ENCODE measurements at regions not wholly inside any gene's neighbourhood (a gene's known extent, or its start where the extent isn't known, plus 50 kb on each side); places are given as distances from the start of the nearest gene placed in this dataset.
"Not testable (repeated sequence)": the region's sequence is repeated elsewhere in the genome, so short reads cannot be mapped to it uniquely, and the experiment has no call there.

GRCh38 chr14:97029800-97030199 lies 232.6 kb downstream of the VRK1 start:
- DNase-seq (ENCODE audit: low spot score), result no peak

DNA sequence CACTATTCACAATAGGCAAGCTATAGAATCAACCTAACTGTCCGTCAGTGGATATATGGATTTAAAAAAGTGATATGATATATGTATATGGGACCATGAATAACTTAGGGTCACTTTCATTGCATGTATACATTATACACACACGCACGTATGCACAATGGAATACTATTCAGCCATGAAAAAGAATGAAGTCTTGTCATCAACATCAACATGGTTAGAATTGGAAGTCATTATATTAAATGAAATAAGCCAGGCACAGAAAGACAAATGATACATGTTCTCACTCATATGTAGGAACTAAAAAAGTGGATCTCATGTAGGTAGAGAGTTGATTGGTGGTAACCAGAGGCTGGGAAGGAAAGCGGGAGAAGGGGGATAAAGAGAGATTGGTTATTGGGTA lies 234.3 kb downstream of the VRK1 start:
- no peak for DNase-seq (ENCODE audit: low spot score)

DNA sequence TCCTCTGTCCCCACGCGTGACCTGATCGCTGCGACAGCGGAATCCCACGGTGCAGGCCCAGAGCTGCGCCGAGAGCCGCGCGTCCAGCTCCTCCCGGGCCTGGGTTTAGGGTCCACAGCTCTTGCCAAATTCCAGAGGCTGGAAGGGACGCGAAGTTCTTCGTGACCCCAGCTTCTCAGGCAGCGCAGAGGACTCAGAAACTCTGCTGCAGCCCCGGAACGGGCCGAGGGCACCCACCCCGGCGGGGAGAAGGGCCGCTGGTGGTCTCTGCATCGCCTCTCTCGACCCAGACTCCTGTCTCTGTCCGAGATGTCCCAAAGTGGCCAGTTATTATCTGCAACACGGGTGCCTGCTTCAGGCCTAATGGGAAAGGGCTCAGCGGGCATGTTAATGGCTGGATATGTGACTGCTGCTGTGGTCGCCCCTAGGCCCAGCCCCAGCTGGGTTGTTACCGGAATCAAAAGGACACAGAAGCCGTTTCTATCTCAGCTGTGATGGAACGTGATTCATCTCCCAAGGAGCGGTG lies 236.4 kb downstream of the VRK1 start:
- DNase-seq (ENCODE audit: low spot score), result no peak

GRCh38 chr14:97036086-97036852 lies 239.1 kb downstream of the VRK1 start:
- DNase-seq (ENCODE audit: low spot score), result no peak

GRCh38 chr14:97039717-97040363 lies 242.7 kb downstream of the VRK1 start:
- DNase-seq (ENCODE audit: low spot score), result no peak

- DNase-seq (ENCODE audit: low spot score), result no peak
Observed at GRCh38 chr14:97046967-97047366, 249.8 kb downstream of the VRK1 start.

DNA sequence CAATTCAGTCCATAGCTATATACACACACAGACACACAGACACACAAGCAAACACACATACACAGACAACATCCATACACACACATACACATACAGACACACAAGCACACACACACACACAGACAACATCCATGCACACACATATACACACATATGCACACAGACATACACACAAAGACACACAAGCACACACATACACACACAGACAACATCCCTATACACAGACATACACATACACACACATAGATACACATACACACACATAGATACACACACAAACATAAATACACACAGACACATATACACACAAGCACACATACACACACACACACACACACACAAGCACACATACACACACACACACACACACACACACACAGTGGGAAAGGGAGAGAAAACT lies 254.8 kb downstream of the VRK1 start:
- DNase-seq (ENCODE audit: low spot score), result no peak

DNA sequence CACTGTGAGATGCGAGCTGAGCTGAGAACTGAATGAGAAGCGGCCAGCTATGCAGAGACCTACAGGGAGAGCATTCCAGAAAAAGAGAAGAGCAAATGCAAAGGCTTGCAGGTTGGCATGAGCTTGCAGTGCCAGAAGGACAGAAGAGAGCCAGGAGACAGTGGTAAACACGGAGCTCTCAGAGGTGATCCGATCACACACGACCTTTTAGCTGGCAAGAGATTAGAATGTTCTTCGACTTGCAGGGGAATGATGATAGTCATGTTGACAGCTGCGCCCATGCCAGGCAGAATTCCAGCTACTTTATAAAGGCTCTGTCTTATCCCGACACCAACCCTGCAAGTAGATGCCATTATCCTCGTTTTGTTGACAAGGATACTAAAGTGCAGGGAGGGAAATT lies 256.8 kb downstream of the VRK1 start:
- DNase-seq (ENCODE audit: low spot score), result no peak

- no peak for DNase-seq (ENCODE audit: low spot score)
Observed at GRCh38 chr14:97055355-97055754, 258.2 kb downstream of the VRK1 start.

DNA sequence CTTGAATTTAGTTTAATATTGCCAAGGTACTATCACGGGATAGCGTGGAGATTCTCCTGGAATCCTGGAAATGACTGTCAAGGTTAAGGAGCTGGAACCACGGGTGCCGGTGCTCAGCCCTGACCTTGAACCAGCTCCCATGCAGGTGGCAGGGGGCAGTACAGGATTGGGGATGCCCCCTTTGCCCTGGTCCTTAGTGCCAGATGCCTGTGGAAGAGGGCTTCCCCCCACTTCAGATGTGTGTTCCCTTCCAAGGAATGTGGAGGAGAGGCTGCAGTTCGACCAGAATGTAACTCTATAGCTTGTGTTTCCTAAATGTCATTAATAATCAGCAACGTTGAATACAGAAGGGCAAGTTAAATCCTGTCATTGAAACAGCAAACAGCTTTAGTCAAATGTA lies 258.9 kb downstream of the VRK1 start:
- no peak for DNase-seq (ENCODE audit: low spot score)

- DNase-seq (ENCODE audit: low spot score), result no peak
Observed at GRCh38 chr14:97057238-97058073, 260.3 kb downstream of the VRK1 start.

- no peak for DNase-seq (ENCODE audit: low spot score)
Observed at GRCh38 chr14:97058074-97058467, 260.9 kb downstream of the VRK1 start.

- DNase-seq (ENCODE audit: low spot score), result no peak
Observed at GRCh38 chr14:97058589-97058988, 261.4 kb downstream of the VRK1 start.

- DNase-seq (ENCODE audit: low spot score), result no peak
Observed at GRCh38 chr14:97061198-97061597, 264.0 kb downstream of the VRK1 start.

- DNase-seq (ENCODE audit: low spot score), result no peak
Observed at GRCh38 chr14:97061714-97062113, 264.5 kb downstream of the VRK1 start.

DNA sequence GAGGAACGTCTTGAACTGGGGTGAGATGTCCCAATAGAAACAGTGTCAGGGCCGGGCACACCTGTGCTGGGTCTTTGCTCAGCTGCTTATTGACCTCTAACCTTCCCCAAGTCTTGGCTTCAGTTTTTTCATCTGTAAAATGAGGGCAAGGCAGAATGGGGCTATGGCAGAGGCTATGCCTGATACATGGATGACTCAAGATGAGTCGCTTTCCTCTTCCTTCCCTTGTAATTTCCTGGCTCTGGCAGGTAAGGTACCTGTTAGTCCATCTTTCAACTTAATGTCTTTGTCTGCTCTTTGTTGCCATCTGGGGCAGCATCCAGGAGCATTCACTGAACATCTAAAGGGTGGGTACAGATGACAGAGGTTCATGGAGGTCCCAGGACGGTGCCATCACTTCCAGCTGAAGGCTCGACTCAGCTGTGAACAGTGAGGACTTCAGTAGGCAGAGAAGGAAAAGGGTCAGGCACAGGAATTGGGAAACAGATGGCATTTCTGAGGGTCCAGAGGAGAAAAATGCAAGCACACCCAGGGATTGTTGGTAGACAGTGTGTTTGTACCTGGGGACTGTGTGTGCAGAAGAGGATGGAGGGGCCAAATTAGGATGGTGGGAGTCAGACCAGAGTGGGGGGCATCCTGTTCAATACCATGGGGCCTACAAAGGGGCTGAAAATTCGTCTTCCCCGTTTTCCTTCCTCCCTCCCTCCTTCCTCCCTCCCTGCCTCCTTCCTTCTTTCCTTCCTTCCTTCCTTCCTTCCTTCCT lies 268.3 kb downstream of the VRK1 start:
- no peak for DNase-seq (ENCODE audit: low spot score)

DNA sequence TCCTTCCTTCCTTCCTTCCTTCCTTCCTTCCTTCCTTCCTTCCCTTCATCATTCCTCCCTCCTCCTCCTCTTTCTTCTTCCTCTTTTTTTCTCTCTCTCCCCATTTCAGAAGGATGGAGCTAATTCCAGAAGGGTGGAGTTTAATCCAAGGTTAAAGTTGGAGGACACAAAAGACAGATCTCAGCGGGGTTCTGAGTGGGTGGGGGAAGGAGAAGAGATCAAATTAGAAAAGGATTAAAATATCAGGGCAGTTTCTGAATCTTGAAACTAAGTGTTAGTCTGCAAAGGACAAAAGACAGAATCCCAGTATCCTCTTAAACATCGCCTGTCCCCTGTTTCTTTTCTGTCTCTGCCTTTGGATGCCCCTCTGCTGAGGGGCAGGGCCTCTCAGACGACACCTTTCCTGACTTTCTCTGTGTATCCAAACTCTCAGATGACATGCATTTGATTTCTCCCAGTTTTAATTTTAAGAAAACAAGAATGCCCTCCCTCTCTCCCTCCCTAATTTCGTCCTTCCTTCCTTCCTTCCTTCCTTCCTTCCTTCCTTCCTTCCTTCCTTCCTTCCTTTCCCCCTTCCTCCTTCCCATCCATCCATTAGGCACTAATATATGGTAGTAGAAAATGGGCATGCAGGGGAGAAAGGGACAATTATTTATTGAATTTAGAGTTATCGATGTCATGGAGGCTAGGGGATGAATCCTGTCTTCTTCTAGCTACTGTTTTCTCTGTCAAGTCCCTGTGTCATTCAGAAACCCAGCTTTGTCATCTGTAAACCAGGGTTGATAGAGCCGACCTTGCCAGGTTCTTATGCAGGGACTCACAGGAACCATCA lies 269.1 kb downstream of the VRK1 start:
- DNase-seq (ENCODE audit: low spot score), result no peak

- DNase-seq (ENCODE audit: low spot score), result not testable (repeated sequence)
Observed at GRCh38 chr14:97068293-97068692, 271.1 kb downstream of the VRK1 start.

GRCh38 chr14:97070259-97070658 lies 273.1 kb downstream of the VRK1 start:
- DNase-seq (ENCODE audit: low spot score), result no peak

GRCh38 chr14:97071177-97071576 lies 274.0 kb downstream of the VRK1 start:
- no peak for DNase-seq (ENCODE audit: low spot score)

- no peak for DNase-seq (ENCODE audit: low spot score)
Observed at GRCh38 chr14:97073622-97074021, 276.4 kb downstream of the VRK1 start.

Measured in AG08396 (cell line).